SK-N-SH treated with all-trans-retinoic acid at 6 μM for 48 hours (cell line): ENCODE measurements at regions not wholly inside any gene's neighbourhood (a gene's known extent, or its start where the extent isn't known, plus 50 kb on each side); places are given as distances from the start of the nearest gene placed in this dataset.

Experiments used
- BACH2 ChIP-seq: fragments of 250-450 bp; sonication (Bioruptor Pico); IDR thresholded peaks from 2 replicates; pipeline ENCODE4 v1.9.0; 2021; ENCODE audit warnings: mild to moderate bottlenecking, borderline replicate concordance
- ESRRG ChIP-seq: fragments of 250-450 bp; sonication (Bioruptor Pico); IDR thresholded peaks from 2 replicates; pipeline ENCODE4 v1.6.1; 2021; ENCODE audit warnings: mild to moderate bottlenecking
- ISL1 ChIP-seq: fragments of 250-450 bp; sonication (Bioruptor Pico); IDR thresholded peaks from 2 replicates; pipeline ENCODE4 v2.1.2; 2022; ENCODE audit warnings: mild to moderate bottlenecking, moderate library complexity
- OSR1 ChIP-seq: fragments of 250-450 bp; sonication (Bioruptor Pico); IDR thresholded peaks from 2 replicates; pipeline ENCODE4 v1.8.0; 2022; ENCODE audit warnings: moderate library complexity, mild to moderate bottlenecking, inconsistent platforms
- PPARA ChIP-seq: fragments of 250-450 bp; sonication (Bioruptor Pico); IDR thresholded peaks from 2 replicates; pipeline ENCODE4 v1.5.0; 2020; ENCODE audit warnings: mild to moderate bottlenecking, borderline replicate concordance
- ZFP3 ChIP-seq: fragments of 250-450 bp; sonication (Bioruptor Pico); IDR thresholded peaks from 2 replicates; pipeline ENCODE4 v1.5.0; 2020; ENCODE audit warnings: mild to moderate bottlenecking, moderate library complexity
- ZFP30 ChIP-seq: fragments of 450-650 bp; formaldehyde crosslinking; IDR thresholded peaks from 2 replicates; pipeline ENCODE4 v1.5.0; 2022; ENCODE audit warnings: mild to moderate bottlenecking, moderate library complexity
- ZNF565 ChIP-seq: fragments of 450-650 bp; formaldehyde crosslinking; conservative IDR thresholded peaks from 2 replicates; pipeline ENCODE4 v1.5.0; 2020; ENCODE audit warnings: low read depth, mild to moderate bottlenecking, moderate library complexity
- ZNF70 ChIP-seq: fragments of 450-650 bp; formaldehyde crosslinking; IDR thresholded peaks from 2 replicates; pipeline ENCODE4 v1.5.0; 2020; ENCODE audit warnings: mild to moderate bottlenecking, moderate library complexity
- ZNF8 ChIP-seq: fragments of 450-650 bp; formaldehyde crosslinking; IDR thresholded peaks from 2 replicates; pipeline ENCODE4 v1.5.0; 2020; ENCODE audit warnings: mild to moderate bottlenecking, moderate library complexity
- TF ChIP-seq, protein P1 (sequence below): fragments of 250-450 bp; sonication (Bioruptor Pico); IDR thresholded peaks from 2 replicates; pipeline ENCODE4 v1.8.0; 2020; ENCODE audit warnings: mild to moderate bottlenecking, moderate library complexity, borderline replicate concordance

DNA sequence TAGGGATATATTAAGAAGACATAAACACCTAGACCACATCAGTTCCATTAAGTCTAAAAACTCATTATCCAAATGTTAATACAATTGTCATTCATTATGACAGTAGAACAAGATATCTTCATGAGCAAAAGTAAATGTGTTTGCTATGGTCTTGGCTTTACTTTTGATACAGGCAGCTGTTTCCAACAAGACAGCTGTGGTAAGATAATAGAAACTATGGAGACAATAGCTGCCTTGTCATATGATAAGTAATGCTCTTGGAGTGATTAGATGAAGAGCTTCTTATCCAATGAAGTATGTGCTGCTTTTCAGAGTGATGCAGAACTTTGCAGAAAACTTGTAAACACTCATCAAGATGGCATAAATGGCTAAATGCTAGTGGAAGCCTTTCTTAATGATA, 1066.0 kb downstream of the FSTL5 start:
- TF ChIP-seq ZFP3 (CRISPR knock-in tag) (no peak), ZNF565 (CRISPR knock-in tag) (no peak), OSR1 (no peak), BACH2 (CRISPR knock-in tag) (no peak), PPARA (CRISPR knock-in tag) (no peak), ZNF70 (CRISPR knock-in tag) (no peak), ZNF8 (CRISPR knock-in tag) (no peak), ZFP30 (CRISPR knock-in tag) (no peak), ISL1 (CRISPR knock-in tag) (no peak), ESRRG (CRISPR knock-in tag) (no peak)
- TF ChIP-seq, protein P1, sequence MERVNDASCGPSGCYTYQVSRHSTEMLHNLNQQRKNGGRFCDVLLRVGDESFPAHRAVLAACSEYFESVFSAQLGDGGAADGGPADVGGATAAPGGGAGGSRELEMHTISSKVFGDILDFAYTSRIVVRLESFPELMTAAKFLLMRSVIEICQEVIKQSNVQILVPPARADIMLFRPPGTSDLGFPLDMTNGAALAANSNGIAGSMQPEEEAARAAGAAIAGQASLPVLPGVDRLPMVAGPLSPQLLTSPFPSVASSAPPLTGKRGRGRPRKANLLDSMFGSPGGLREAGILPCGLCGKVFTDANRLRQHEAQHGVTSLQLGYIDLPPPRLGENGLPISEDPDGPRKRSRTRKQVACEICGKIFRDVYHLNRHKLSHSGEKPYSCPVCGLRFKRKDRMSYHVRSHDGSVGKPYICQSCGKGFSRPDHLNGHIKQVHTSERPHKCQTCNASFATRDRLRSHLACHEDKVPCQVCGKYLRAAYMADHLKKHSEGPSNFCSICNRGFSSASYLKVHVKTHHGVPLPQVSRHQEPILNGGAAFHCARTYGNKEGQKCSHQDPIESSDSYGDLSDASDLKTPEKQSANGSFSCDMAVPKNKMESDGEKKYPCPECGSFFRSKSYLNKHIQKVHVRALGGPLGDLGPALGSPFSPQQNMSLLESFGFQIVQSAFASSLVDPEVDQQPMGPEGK (CRISPR knock-in tag), result no peak
